ENCODE measurements at regions not wholly inside any gene's neighbourhood (a gene's known extent, or its start where the extent isn't known, plus 50 kb on each side); places are given as distances from the start of the nearest gene placed in this dataset.

DNA sequence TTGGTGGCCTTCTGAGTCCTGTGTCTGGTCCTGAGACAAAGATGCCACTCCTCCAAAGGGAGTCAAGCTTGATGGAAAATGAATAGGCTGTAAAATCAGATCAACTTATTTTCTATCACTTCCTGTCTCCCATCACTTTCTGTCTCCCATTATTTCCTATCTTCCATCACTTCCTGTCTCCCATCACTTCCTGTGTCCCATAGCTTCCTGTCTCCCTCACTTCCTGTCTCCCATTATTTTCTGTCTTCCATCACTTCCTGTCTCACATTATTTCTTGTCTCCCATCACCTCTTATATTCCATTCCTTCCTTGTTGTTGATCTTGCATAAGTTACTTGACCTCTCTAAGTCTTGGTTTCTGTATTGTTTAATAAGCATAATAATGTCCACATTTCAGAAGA, 418.5 kb upstream of the EEF2KMT start:
- Histone ChIP-seq H2BK120ac (ENCODE audit: low read depth, low read length) (no peak overlapping the region), H2AFZ (replicated peaks; ENCODE audit: low read length, poor library complexity) (no peak overlapping the region), H3K4me2 (ENCODE audit: low read depth, low read length) (no peak overlapping the region), H3K79me1 (ENCODE audit: low read depth in 1 of 2, low read length in 2 of 2) (no peaks in the 10 kb centered on the region), H3K36me3 (ENCODE audit: control insufficient read depth, insufficient read depth, low read length) (no peaks in the 10 kb centered on the region), H3K56ac (ENCODE audit: extremely low read depth, insufficient read depth, low read length) (no peak overlapping the region), H2BK15ac (ENCODE audit: low read depth, low read length) (no peak overlapping the region), H3K9ac (ENCODE audit: low read depth, low read length) (no peak overlapping the region), H2AK9ac (replicated peaks; ENCODE audit: low read depth, low read length, poor library complexity) (no peak overlapping the region), H2BK20ac (ENCODE audit: low read depth, low read length) (no peak overlapping the region), H3K18ac (ENCODE audit: low read depth, low read length) (no peak overlapping the region), H3K4ac (ENCODE audit: low read depth, low read length) (no peak overlapping the region), H3K4me1 (ENCODE audit: control insufficient read depth, insufficient read depth, low read length) (no peaks in the 10 kb centered on the region), H3K27ac (ENCODE audit: insufficient read depth, low read length) (no peak overlapping the region), H3K27me3 (ENCODE audit: control insufficient read depth, insufficient read depth, low read length) (no peaks in the 10 kb centered on the region), H2AK5ac (ENCODE audit: low read depth, low read length) (no peak overlapping the region), H2BK5ac (ENCODE audit: low read depth, low read length, poor library complexity, severe bottlenecking) (no peak overlapping the region), H4K5ac (ENCODE audit: low read depth, low read length) (no peak overlapping the region), H3K9me1 (ENCODE audit: insufficient read depth, low read length) (no peaks in the 10 kb centered on the region), H4K8ac (ENCODE audit: low read depth in 2 of 2, low read length in 2 of 2) (no peak overlapping the region), H3K14ac (replicated peaks; ENCODE audit: low read depth, low read length) (no peak overlapping the region), H3K9me3 (ENCODE audit: control insufficient read depth, insufficient read depth, low read length) (peaks cover 18% of the 10 kb centered on the region), H4K91ac (ENCODE audit: insufficient read depth, low read depth, low read length) (no peak overlapping the region), H3K4me3 (ENCODE audit: insufficient read depth, low read depth, low read length) (no peak overlapping the region), H4K20me1 (ENCODE audit: insufficient read depth, low read length) (no peaks in the 10 kb centered on the region), H3K23ac (ENCODE audit: low read depth, low read length) (no peak overlapping the region)
- in situ Hi-C loops (cut with MboI; ENCODE audit: low sequenced_read_pairs) (no loop called here), dilution Hi-C loops (cut with HindIII; ENCODE audit: low sequenced_read_pairs, unreplicated experiment) (no loop called here), intact Hi-C loops (cut with micrococcal nuclease) (no loop called here)
- BruUV-seq (replicated peaks), result no TSS peak
- ATAC-seq (ENCODE audit: low read depth), result no peak
- TF ChIP-seq BHLHE40 (IDR thresholded peaks at IDR 0.05; ENCODE audit: low read depth, low read length), result no peak
- no peak for TF ChIP-seq CHD1 (IDR thresholded peaks at IDR 0.05; ENCODE audit: low read depth, low read length)
- no peak for TF ChIP-seq NFE2L2 (IDR thresholded peaks at IDR 0.05; ENCODE audit: low read depth, low read length)
- no peak for TF ChIP-seq ELK1 (IDR thresholded peaks at IDR 0.05; ENCODE audit: borderline replicate concordance, low read depth, low read length)
- no peak for TF ChIP-seq MAFK (IDR thresholded peaks at IDR 0.05; ENCODE audit: low read depth, low read length)
- TF ChIP-seq RCOR1 (IDR thresholded peaks at IDR 0.05; ENCODE audit: insufficient replicate concordance, low read length), result no peak
- no peak for TF ChIP-seq USF2 (IDR thresholded peaks at IDR 0.05; ENCODE audit: low read depth, low read length)
- no peak for DNase-seq
- ChIA-PET CTCF (no interaction called here), POLR2A (ENCODE audit: unreplicated experiment) (no interaction called here)
